ENCODE measurements at regions not wholly inside any gene's neighbourhood (a gene's known extent, or its start where the extent isn't known, plus 50 kb on each side); places are given as distances from the start of the nearest gene placed in this dataset.
"Not testable (repeated sequence)": the region's sequence is repeated elsewhere in the genome, so short reads cannot be mapped to it uniquely, and the experiment has no call there.

- no peak overlapping the region for H3K27ac ChIP-seq (ENCODE audit: low read depth, low read length)
- 76% methylated on average over 3 of the region's 6 CpGs for WGBS (ENCODE audit: insufficient coverage)
- no peak for DNase-seq (ENCODE audit: low read depth in 4 of 6, low spot score in 6 of 6)
Measured at GRCh38 chr18:54480616-54481015, 110.4 kb upstream of the DYNAP start.

DNA sequence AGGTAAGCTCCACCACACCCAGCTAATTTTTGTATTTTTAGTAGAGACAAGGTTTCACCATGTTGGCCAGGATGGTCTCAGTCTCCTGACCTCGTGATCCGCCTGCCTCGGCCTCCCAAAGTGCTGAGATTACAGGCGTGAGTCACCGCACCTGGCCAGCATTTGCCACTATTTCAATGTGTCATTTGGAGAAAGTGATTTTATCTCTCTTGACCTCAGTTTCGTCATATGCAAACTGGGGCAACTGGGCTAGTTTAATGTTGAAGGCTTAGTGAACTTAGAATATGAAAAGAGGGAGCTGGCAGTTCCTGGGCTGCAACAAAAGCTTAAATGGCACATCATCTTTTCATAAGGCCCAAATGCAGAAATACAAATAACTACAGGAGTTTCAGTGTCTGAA, 88.6 kb upstream of the DYNAP start:
- H3K27ac ChIP-seq (ENCODE audit: low read depth, low read length); H3K27me3 ChIP-seq (ENCODE audit: control insufficient read depth, insufficient read depth, low read length); H3K4me1 ChIP-seq (ENCODE audit: control insufficient read depth, insufficient read depth, low read length); H3K9me3 ChIP-seq (ENCODE audit: control insufficient read depth, insufficient read depth, low read length); DNase-seq (ENCODE audit: low read depth in 4 of 6, low spot score in 6 of 6); H3K4me3 ChIP-seq (ENCODE audit: low read depth, low read length); H3K36me3 ChIP-seq (ENCODE audit: control insufficient read depth, insufficient read depth, low read length): not testable (repeated sequence)
- 90% methylated on average over 2 of the region's 6 CpGs for WGBS (ENCODE audit: insufficient coverage)

More at GRCh38 chr18:54480616-54481015, 110.4 kb upstream of the DYNAP start:
- Histone ChIP-seq H3K27me3 (ENCODE audit: control insufficient read depth, insufficient read depth, low read length) (no peaks in the 10 kb centered on the region), H3K36me3 (ENCODE audit: control insufficient read depth, insufficient read depth, low read length) (no peaks in the 10 kb centered on the region), H3K9me3 (ENCODE audit: control insufficient read depth, insufficient read depth, low read length) (no peaks in the 10 kb centered on the region), H3K4me1 (ENCODE audit: control insufficient read depth, insufficient read depth, low read length) (no peaks in the 10 kb centered on the region), H3K4me3 (ENCODE audit: low read depth, low read length) (no peak overlapping the region)

GRCh38 chr18:54503131-54503894, 87.7 kb upstream of the DYNAP start:
- Histone ChIP-seq H3K4me3 (ENCODE audit: low read depth, low read length) (no peak overlapping the region), H3K36me3 (ENCODE audit: control insufficient read depth, insufficient read depth, low read length) (no peaks in the 10 kb centered on the region), H3K9me3 (ENCODE audit: control insufficient read depth, insufficient read depth, low read length) (peaks cover 4% of the 10 kb centered on the region), H3K4me1 (ENCODE audit: control insufficient read depth, insufficient read depth, low read length) (no peaks in the 10 kb centered on the region), H3K27me3 (ENCODE audit: control insufficient read depth, insufficient read depth, low read length) (no peaks in the 10 kb centered on the region), H3K27ac (ENCODE audit: low read depth, low read length) (no peak overlapping the region)
- DNase-seq (ENCODE audit: low read depth in 4 of 6, low spot score in 6 of 6) = peak in 3 of 6 donors; percentile 15 to 83 (median 25)
- no CpG with 5 or more reads among the region's 4 CpGs for WGBS (ENCODE audit: insufficient coverage)

DNA sequence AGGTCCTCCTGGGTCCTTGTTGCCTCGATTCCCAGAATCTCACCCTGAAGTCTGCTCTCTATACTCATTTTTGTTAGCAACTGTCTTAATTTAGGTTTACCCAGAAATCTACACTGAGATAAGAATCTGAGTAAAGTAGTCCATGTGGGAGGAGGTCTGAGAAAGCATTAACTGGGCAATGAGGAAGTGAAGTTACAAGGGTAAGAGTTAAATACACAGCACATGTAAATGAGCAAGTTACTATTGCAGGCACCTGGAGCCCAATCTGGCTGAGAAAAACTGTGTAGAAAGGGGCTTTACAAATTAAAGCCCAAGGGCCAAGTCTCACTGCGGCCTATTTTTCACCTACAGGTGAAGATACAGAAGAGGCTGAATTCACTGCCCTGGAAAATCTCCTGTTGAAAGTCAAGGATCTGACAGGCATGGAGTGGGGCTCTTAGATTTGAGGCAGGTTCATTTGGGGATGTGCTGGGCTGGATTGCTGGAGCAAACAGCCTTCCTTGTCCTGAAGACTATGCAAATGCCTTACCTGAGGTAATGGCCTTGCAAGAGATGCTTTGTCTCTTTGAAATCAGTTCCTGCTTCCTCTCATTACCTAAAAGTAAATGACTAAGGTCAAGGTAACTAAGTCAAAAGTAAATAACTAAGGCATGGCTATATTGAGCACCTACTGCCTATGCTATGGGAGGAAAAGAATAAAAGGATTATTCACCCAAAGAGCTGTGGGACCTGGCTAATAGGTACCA, 84.4 kb upstream of the DYNAP start:
- Histone ChIP-seq H3K4me3 (ENCODE audit: low read depth, low read length) (no peak overlapping the region), H3K27ac (ENCODE audit: low read depth, low read length) (no peak overlapping the region), H3K27me3 (ENCODE audit: control insufficient read depth, insufficient read depth, low read length) (no peaks in the 10 kb centered on the region), H3K4me1 (ENCODE audit: control insufficient read depth, insufficient read depth, low read length) (no peaks in the 10 kb centered on the region), H3K36me3 (ENCODE audit: control insufficient read depth, insufficient read depth, low read length) (no peaks in the 10 kb centered on the region), H3K9me3 (ENCODE audit: control insufficient read depth, insufficient read depth, low read length) (peaks cover 2% of the 10 kb centered on the region)
- WGBS (ENCODE audit: insufficient coverage) = 91% methylated on average over 1 of the region's 2 CpGs
- no peak for DNase-seq (ENCODE audit: low read depth in 4 of 6, low spot score in 6 of 6)

DNA sequence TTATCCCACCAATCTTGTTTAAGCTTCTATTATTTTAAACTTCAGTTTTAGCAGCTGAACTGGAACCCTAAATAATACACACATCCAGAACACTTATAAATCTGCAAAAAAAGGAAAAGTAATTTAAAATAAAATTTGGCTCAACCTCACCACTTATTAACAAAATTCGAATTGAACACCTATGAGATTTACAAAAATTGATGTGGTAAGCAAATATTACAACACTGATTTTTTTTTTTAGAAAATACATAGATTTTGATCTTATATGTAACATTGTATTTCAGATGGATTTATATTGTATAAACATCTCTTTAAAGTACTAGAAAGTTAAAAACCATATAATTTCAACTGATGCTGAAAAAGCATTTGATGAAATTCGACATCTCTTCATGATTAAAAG, 81.3 kb upstream of the DYNAP start:
- Histone ChIP-seq H3K9me3 (ENCODE audit: control insufficient read depth, insufficient read depth, low read length) (no peaks in the 10 kb centered on the region), H3K27ac (ENCODE audit: low read depth, low read length) (no peak overlapping the region), H3K4me3 (ENCODE audit: low read depth, low read length) (no peak overlapping the region), H3K27me3 (ENCODE audit: control insufficient read depth, insufficient read depth, low read length) (no peaks in the 10 kb centered on the region), H3K4me1 (ENCODE audit: control insufficient read depth, insufficient read depth, low read length) (no peaks in the 10 kb centered on the region), H3K36me3 (ENCODE audit: control insufficient read depth, insufficient read depth, low read length) (no peaks in the 10 kb centered on the region)
- WGBS (ENCODE audit: insufficient coverage) = no CpG with 5 or more reads among the region's 2 CpGs
- DNase-seq (ENCODE audit: low read depth in 4 of 6, low spot score in 6 of 6) = no peak

GRCh38 chr18:54515149-54515548, 75.9 kb upstream of the DYNAP start:
- WGBS (ENCODE audit: insufficient coverage) = no CpG with 5 or more reads among the region's 2 CpGs
- Histone ChIP-seq H3K27me3 (ENCODE audit: control insufficient read depth, insufficient read depth, low read length) (no peaks in the 10 kb centered on the region), H3K36me3 (ENCODE audit: control insufficient read depth, insufficient read depth, low read length) (no peaks in the 10 kb centered on the region), H3K4me1 (ENCODE audit: control insufficient read depth, insufficient read depth, low read length) (no peaks in the 10 kb centered on the region), H3K27ac (ENCODE audit: low read depth, low read length) (no peak overlapping the region), H3K4me3 (ENCODE audit: low read depth, low read length) (no peak overlapping the region), H3K9me3 (ENCODE audit: control insufficient read depth, insufficient read depth, low read length) (no peaks in the 10 kb centered on the region)
- no peak for DNase-seq (ENCODE audit: low read depth in 4 of 6, low spot score in 6 of 6)

GRCh38 chr18:54517521-54517920, 73.5 kb upstream of the DYNAP start:
- H3K4me3 ChIP-seq (ENCODE audit: low read depth, low read length) = no peak overlapping the region

DNA sequence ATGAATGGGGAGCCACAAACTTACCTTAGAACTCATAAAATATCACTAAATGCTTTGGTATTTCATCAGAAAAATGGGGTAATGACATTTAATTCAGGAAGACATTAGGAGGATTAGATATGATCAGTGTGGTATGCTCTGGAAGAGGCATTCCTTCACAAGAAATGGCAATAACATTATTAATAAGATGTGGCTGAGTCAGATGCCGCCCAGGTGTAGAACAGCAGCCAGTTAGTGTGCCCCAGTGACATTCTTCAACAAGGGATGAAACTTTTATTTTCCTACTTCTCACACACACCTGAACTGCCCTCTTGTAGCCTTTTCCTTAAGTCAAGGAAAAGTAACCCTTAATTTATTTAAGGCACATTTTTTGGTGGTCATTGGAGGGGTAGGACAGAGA, 69.2 kb upstream of the DYNAP start:
- no peaks in the 10 kb centered on the region for H3K4me1 ChIP-seq (ENCODE audit: control insufficient read depth, insufficient read depth, low read length)
- no peaks in the 10 kb centered on the region for H3K36me3 ChIP-seq (ENCODE audit: control insufficient read depth, insufficient read depth, low read length)
- WGBS (ENCODE audit: insufficient coverage) = no CpG with 5 or more reads among the region's 1 CpG
- H3K4me3 ChIP-seq (ENCODE audit: low read depth, low read length) = no peak overlapping the region
- DNase-seq (ENCODE audit: low read depth in 4 of 6, low spot score in 6 of 6) = no peak
- no peak overlapping the region for H3K27ac ChIP-seq (ENCODE audit: low read depth, low read length)
- no peaks in the 10 kb centered on the region for H3K9me3 ChIP-seq (ENCODE audit: control insufficient read depth, insufficient read depth, low read length)
- no peaks in the 10 kb centered on the region for H3K27me3 ChIP-seq (ENCODE audit: control insufficient read depth, insufficient read depth, low read length)

More at GRCh38 chr18:54517521-54517920, 73.5 kb upstream of the DYNAP start:
- no peak for DNase-seq (ENCODE audit: low read depth in 4 of 6, low spot score in 6 of 6)
- Histone ChIP-seq H3K9me3 (ENCODE audit: control insufficient read depth, insufficient read depth, low read length) (no peaks in the 10 kb centered on the region), H3K27ac (ENCODE audit: low read depth, low read length) (no peak overlapping the region), H3K36me3 (ENCODE audit: control insufficient read depth, insufficient read depth, low read length) (no peaks in the 10 kb centered on the region), H3K27me3 (ENCODE audit: control insufficient read depth, insufficient read depth, low read length) (no peaks in the 10 kb centered on the region), H3K4me1 (ENCODE audit: control insufficient read depth, insufficient read depth, low read length) (no peaks in the 10 kb centered on the region)
- 100% methylated on average over 1 of the region's 5 CpGs for WGBS (ENCODE audit: insufficient coverage)

DNA sequence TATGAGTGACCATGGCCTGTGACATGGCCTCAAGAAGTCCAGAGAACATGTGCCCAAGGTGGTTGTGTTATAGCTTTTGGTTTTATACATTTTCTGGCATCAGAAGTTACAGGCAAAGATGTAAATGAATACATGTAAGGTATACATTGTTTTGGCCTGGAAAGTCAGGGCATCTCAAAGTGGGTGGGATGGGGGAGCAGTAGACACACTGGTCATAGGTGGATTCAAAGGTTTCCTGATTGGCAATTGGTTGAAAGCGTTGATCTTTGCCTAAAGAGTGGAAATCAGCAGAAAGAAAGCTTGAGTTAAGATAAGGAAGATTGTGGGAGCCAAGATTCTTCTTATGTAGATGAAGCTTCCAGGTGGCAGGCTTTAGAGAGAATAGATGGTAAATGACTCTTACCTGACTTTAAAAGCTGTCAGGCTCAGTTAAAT, 62.1 kb upstream of the DYNAP start:
- no peak for DNase-seq (ENCODE audit: low read depth in 4 of 6, low spot score in 6 of 6)
- H3K36me3 ChIP-seq (ENCODE audit: control insufficient read depth, insufficient read depth, low read length) = no peaks in the 10 kb centered on the region
- no peaks in the 10 kb centered on the region for H3K4me1 ChIP-seq (ENCODE audit: control insufficient read depth, insufficient read depth, low read length)
- H3K27me3 ChIP-seq (ENCODE audit: control insufficient read depth, insufficient read depth, low read length) = no peaks in the 10 kb centered on the region
- WGBS (ENCODE audit: insufficient coverage) = 50% methylated on average over 1 of the region's 1 CpG
- no peak overlapping the region for H3K4me3 ChIP-seq (ENCODE audit: low read depth, low read length)
- no peak overlapping the region for H3K27ac ChIP-seq (ENCODE audit: low read depth, low read length)
- H3K9me3 ChIP-seq (ENCODE audit: control insufficient read depth, insufficient read depth, low read length) = no peaks in the 10 kb centered on the region

GRCh38 chr18:54529444-54529843, 61.6 kb upstream of the DYNAP start:
- Histone ChIP-seq H3K4me1 (ENCODE audit: control insufficient read depth, insufficient read depth, low read length) (no peaks in the 10 kb centered on the region), H3K9me3 (ENCODE audit: control insufficient read depth, insufficient read depth, low read length) (no peaks in the 10 kb centered on the region), H3K27ac (ENCODE audit: low read depth, low read length) (no peak overlapping the region), H3K4me3 (ENCODE audit: low read depth, low read length) (no peak overlapping the region), H3K36me3 (ENCODE audit: control insufficient read depth, insufficient read depth, low read length) (no peaks in the 10 kb centered on the region), H3K27me3 (ENCODE audit: control insufficient read depth, insufficient read depth, low read length) (no peaks in the 10 kb centered on the region)
- 64% methylated on average over 2 of the region's 2 CpGs for WGBS (ENCODE audit: insufficient coverage)
- no peak for DNase-seq (ENCODE audit: low read depth in 4 of 6, low spot score in 6 of 6)
